CD4-positive, alpha-beta T cell (primary cell): ENCODE measurements at regions not wholly inside any gene's neighbourhood (a gene's known extent, or its start where the extent isn't known, plus 50 kb on each side); places are given as distances from the start of the nearest gene placed in this dataset.

ENCODE experiments used
- ATAC-seq: fragments of 200-7000 bp; cut with Tn5 transposase; one replicate; pipeline ENCODE4 v1.10.0; 2022; ENCODE audit warnings: mild to moderate bottlenecking; ENCODE audit not compliant: poor library complexity
- CTCF ChIA-PET: fragments of 350-600 bp; sonication (Branson Sonifier 250); formaldehyde crosslinking; loops from one replicate; lab custom pipeline; 2021; ENCODE audit warnings: antibody characterized with exemption, inconsistent platforms; lab: Charles Lee
- POLR2A ChIA-PET: fragments of 350-600 bp; sonication (Branson Sonifier 250); formaldehyde crosslinking; loops from one replicate; lab custom pipeline; 2021; ENCODE audit warnings: antibody characterized with exemption, inconsistent platforms; lab: Charles Lee
- DNase-seq, 14 experiments: peaks; one replicate each; pipeline ENCODE4 v3.0.0-alpha.2; 2013 to 2020; ENCODE audit warnings: mixed read lengths in 2 of 14
- H3K27ac ChIP-seq, 2 donors: one replicate each; pipeline versions ENCODE4 v1.5.1 to v1.7.0; 2013; ENCODE audit warnings: low read length in 2 of 2, low read depth in 1 of 2, mild to moderate bottlenecking in 1 of 2
- H3K27me3 ChIP-seq, 2 experiments: 1 replicate in 1 of 2; 2 replicates in 1 of 2; pipeline versions ENCODE4 v1.6.1 to v1.7.0; 2013; ENCODE audit warnings: low read length in 2 of 2, control low read depth in 1 of 2, mild to moderate bottlenecking in 1 of 2, moderate library complexity in 1 of 2; ENCODE audit not compliant: insufficient read depth in 2 of 2, control insufficient read depth in 1 of 2
- H3K36me3 ChIP-seq: one replicate; pipeline ENCODE4 v1.6.1; 2013; ENCODE audit warnings: low read length, control low read depth; ENCODE audit not compliant: insufficient read depth
- H3K4me1 ChIP-seq: one replicate; pipeline ENCODE4 v1.6.1; 2013; ENCODE audit warnings: low read length, control low read depth; ENCODE audit not compliant: insufficient read depth
- H3K4me3 ChIP-seq: one replicate; pipeline ENCODE4 v1.5.1; 2013; ENCODE audit warnings: mild to moderate bottlenecking, low read length, moderate library complexity
- H3K9me3 ChIP-seq, 2 experiments: 1 replicate in 1 of 2; 2 replicates in 1 of 2; pipeline versions ENCODE4 v1.6.1 to v1.7.0; 2013; ENCODE audit warnings: low read length in 2 of 2, mild to moderate bottlenecking in 2 of 2, control low read depth in 1 of 2, moderate library complexity in 1 of 2; ENCODE audit not compliant: control insufficient read depth in 1 of 2, insufficient read depth in 1 of 2
- H3K27ac Mint-ChIP-seq: one replicate; pipeline ENCODE4 v1.8.0; 2020; ENCODE audit warnings: mixed read lengths
- H3K27me3 Mint-ChIP-seq: one replicate; pipeline ENCODE4 v1.8.0; 2021; ENCODE audit warnings: mixed read lengths
- H3K36me3 Mint-ChIP-seq: one replicate; pipeline ENCODE4 v1.8.0; 2021; ENCODE audit warnings: low read depth, mixed read lengths
- H3K4me1 Mint-ChIP-seq: one replicate; pipeline ENCODE4 v1.8.0; 2021; ENCODE audit warnings: low read depth, mixed read lengths
- H3K4me3 Mint-ChIP-seq: one replicate; pipeline ENCODE4 v1.8.0; 2020; ENCODE audit warnings: mild to moderate bottlenecking, mixed read lengths
- H3K9me3 Mint-ChIP-seq: one replicate; pipeline ENCODE4 v1.8.0; 2020; ENCODE audit warnings: mixed read lengths
- CTCF ChIP-seq: fragments of 200-600 bp; IDR thresholded peaks from one replicate; pipeline ENCODE4 v1.8.0; 2022; ENCODE audit warnings: antibody characterized with exemption, mild to moderate bottlenecking
- intact Hi-C, 2 experiments: fragments of 100-400 bp; cut with DNase I in 1 of 2; cut with micrococcal nuclease in 1 of 2; formaldehyde crosslinking; loops; one replicate each; pipeline versions ENCODE4 v1.15.1 to v1.9.0; 2023 to 2025; cut with DNase I, micrococcal nuclease

- H3K4me3 Mint-ChIP-seq, result no peak overlapping the region
Measured at GRCh38 chr17:71395901-71396300, 724.9 kb upstream of the SOX9 start.

GRCh38 chr17:71396711-71397110, 724.1 kb upstream of the SOX9 start:
- H3K9me3 Mint-ChIP-seq, result peaks cover 7% of the 10 kb centered on the region

More at GRCh38 chr17:71395901-71396300, 724.9 kb upstream of the SOX9 start:
- H3K36me3 Mint-ChIP-seq, result no peaks in the 10 kb centered on the region
- intact Hi-C loops, result no loop called here
- TF ChIP-seq CTCF, result no peak
- peaks cover 7% of the 10 kb centered on the region for H3K9me3 Mint-ChIP-seq
- ChIA-PET CTCF (no interaction called here), POLR2A (no interaction called here)
- H3K4me1 Mint-ChIP-seq, result no peaks in the 10 kb centered on the region
- ATAC-seq (no peak), DNase-seq (no peak)
- no peaks in the 10 kb centered on the region for H3K36me3 ChIP-seq
- H3K27me3 ChIP-seq, result no peaks in the 10 kb centered on the region
- H3K27ac ChIP-seq, result no peak overlapping the region
- no peak overlapping the region for H3K4me3 ChIP-seq
- no peak overlapping the region for H3K27ac Mint-ChIP-seq
- peaks cover 4 to 8% of the 10 kb centered on the region in 2 experiments for H3K9me3 ChIP-seq
- no peaks in the 10 kb centered on the region for H3K4me1 ChIP-seq
- H3K27me3 Mint-ChIP-seq, result no peaks in the 10 kb centered on the region

GRCh38 chr17:71398025-71398424, 722.8 kb upstream of the SOX9 start:
- DNase-seq (no peak), ATAC-seq (no peak)
- no peak for TF ChIP-seq CTCF
- intact Hi-C loops, result no loop called here
- Histone ChIP-seq H3K27me3 (no peaks in the 10 kb centered on the region), H3K4me3 (no peak overlapping the region), H3K27ac (no peak overlapping the region), H3K36me3 (no peaks in the 10 kb centered on the region), H3K9me3 (peaks cover 3 to 5% of the 10 kb centered on the region in 2 experiments), H3K4me1 (no peaks in the 10 kb centered on the region)
- H3K4me1 Mint-ChIP-seq, result no peaks in the 10 kb centered on the region
- no peaks in the 10 kb centered on the region for H3K27me3 Mint-ChIP-seq
- CTCF ChIA-PET, result no interaction called here
- peaks cover 10% of the 10 kb centered on the region for H3K9me3 Mint-ChIP-seq
- H3K36me3 Mint-ChIP-seq, result no peaks in the 10 kb centered on the region
- H3K4me3 Mint-ChIP-seq, result no peak overlapping the region
- no peak overlapping the region for H3K27ac Mint-ChIP-seq
- POLR2A ChIA-PET, result no interaction called here

More at GRCh38 chr17:71396711-71397110, 724.1 kb upstream of the SOX9 start:
- no peak overlapping the region for H3K4me3 ChIP-seq
- Mint-ChIP-seq H3K4me3 (no peak overlapping the region), H3K27ac (no peak overlapping the region), H3K27me3 (no peaks in the 10 kb centered on the region), H3K4me1 (no peaks in the 10 kb centered on the region), H3K36me3 (no peaks in the 10 kb centered on the region)
- no peak for TF ChIP-seq CTCF
- H3K27ac ChIP-seq, result no peak overlapping the region
- H3K9me3 ChIP-seq, result peaks cover 4 to 10% of the 10 kb centered on the region in 2 experiments
- ATAC-seq (no peak), DNase-seq (no peak)
- ChIA-PET CTCF (no interaction called here), POLR2A (no interaction called here)
- H3K27me3 ChIP-seq, result no peaks in the 10 kb centered on the region
- H3K36me3 ChIP-seq, result no peaks in the 10 kb centered on the region
- intact Hi-C loops, result no loop called here
- no peaks in the 10 kb centered on the region for H3K4me1 ChIP-seq
